IPS-18c (cell line): ENCODE measurements at regions not wholly inside any gene's neighbourhood (a gene's known extent, or its start where the extent isn't known, plus 50 kb on each side); places are given as distances from the start of the nearest gene placed in this dataset.
"Not testable (repeated sequence)": the region's sequence is repeated elsewhere in the genome, so short reads cannot be mapped to it uniquely, and the experiment has no call there.

Experiments
- H3K4me3 ChIP-seq: 2 replicates; pipeline ENCODE4 v1.7.0; 2013; ENCODE audit warnings: low read depth, mild to moderate bottlenecking, low read length, moderate library complexity; ENCODE audit not compliant: insufficient read depth
- H3K9me3 ChIP-seq: one replicate; pipeline ENCODE4 v1.6.1; 2013; ENCODE audit warnings: mild to moderate bottlenecking, low read length, moderate library complexity; ENCODE audit not compliant: control insufficient read depth, insufficient read depth

- not testable (repeated sequence) for H3K9me3 ChIP-seq, H3K4me3 ChIP-seq
These were observed 983.9 kb upstream of the NDST4 start for GRCh38 chr4:116097353-116097752.

- Histone ChIP-seq H3K4me3 (no peak overlapping the region), H3K9me3 (peaks cover 3% of the 10 kb centered on the region)
These were observed 979.5 kb upstream of the NDST4 start for GRCh38 chr4:116092961-116093360.

- H3K4me3 ChIP-seq, result no peak overlapping the region
- H3K9me3 ChIP-seq, result no peaks in the 10 kb centered on the region
These were observed 975.4 kb upstream of the NDST4 start for GRCh38 chr4:116088771-116089170.

- Histone ChIP-seq H3K4me3 (no peak overlapping the region), H3K9me3 (no peaks in the 10 kb centered on the region)
These were observed 969.5 kb upstream of the NDST4 start for GRCh38 chr4:116082808-116083366.

- Histone ChIP-seq H3K4me3 (no peak overlapping the region), H3K9me3 (no peaks in the 10 kb centered on the region)
These were observed 959.6 kb upstream of the NDST4 start for GRCh38 chr4:116073051-116073450.

GRCh38 chr4:116070283-116070682, 956.9 kb upstream of the NDST4 start:
- Histone ChIP-seq H3K4me3 (no peak overlapping the region), H3K9me3 (peaks cover 2% of the 10 kb centered on the region)

- Histone ChIP-seq H3K9me3 (peaks cover 2% of the 10 kb centered on the region), H3K4me3 (no peak overlapping the region)
These were observed 953.4 kb upstream of the NDST4 start for GRCh38 chr4:116066711-116067245.

GRCh38 chr4:116064331-116064730, 950.9 kb upstream of the NDST4 start:
- Histone ChIP-seq H3K9me3 (peaks cover 2% of the 10 kb centered on the region), H3K4me3 (no peak overlapping the region)

- H3K9me3 ChIP-seq, result no peaks in the 10 kb centered on the region
These were observed 945.9 kb upstream of the NDST4 start for GRCh38 chr4:116059361-116059760.

GRCh38 chr4:116058129-116058528, 944.7 kb upstream of the NDST4 start:
- no peaks in the 10 kb centered on the region for H3K9me3 ChIP-seq
- no peak overlapping the region for H3K4me3 ChIP-seq

More at GRCh38 chr4:116059361-116059760, 945.9 kb upstream of the NDST4 start:
- H3K4me3 ChIP-seq, result no peak overlapping the region

GRCh38 chr4:116055857-116056827, 942.7 kb upstream of the NDST4 start:
- H3K9me3 ChIP-seq, result no peaks in the 10 kb centered on the region
- H3K4me3 ChIP-seq, result no peak overlapping the region

- no peaks in the 10 kb centered on the region for H3K9me3 ChIP-seq
- H3K4me3 ChIP-seq, result no peak overlapping the region
These were observed 913.9 kb upstream of the NDST4 start for GRCh38 chr4:116027311-116027710.

GRCh38 chr4:116024954-116025708, 911.7 kb upstream of the NDST4 start:
- no peaks in the 10 kb centered on the region for H3K9me3 ChIP-seq
- no peak overlapping the region for H3K4me3 ChIP-seq

- H3K9me3 ChIP-seq, result no peaks in the 10 kb centered on the region
These were observed 909.6 kb upstream of the NDST4 start for GRCh38 chr4:116023049-116023448.

GRCh38 chr4:116020141-116020722, 906.8 kb upstream of the NDST4 start:
- Histone ChIP-seq H3K4me3 (no peak overlapping the region), H3K9me3 (peaks cover 12% of the 10 kb centered on the region)

More at GRCh38 chr4:116023049-116023448, 909.6 kb upstream of the NDST4 start:
- H3K4me3 ChIP-seq, result no peak overlapping the region

GRCh38 chr4:116018831-116019230, 905.4 kb upstream of the NDST4 start:
- Histone ChIP-seq H3K9me3 (peaks cover 20% of the 10 kb centered on the region), H3K4me3 (no peak overlapping the region)

- peaks cover 20% of the 10 kb centered on the region for H3K9me3 ChIP-seq
- H3K4me3 ChIP-seq, result no peak overlapping the region
These were observed 902.8 kb upstream of the NDST4 start for GRCh38 chr4:116016201-116016600.
